Tibial artery (tissue), 4 donors: ENCODE measurements at regions not wholly inside any gene's neighbourhood (a gene's known extent, or its start where the extent isn't known, plus 50 kb on each side); places are given as distances from the start of the nearest gene placed in this dataset.

Experiments used
- DNase-seq, 2 donors: peaks; one replicate each; pipeline ENCODE4 v3.0.0-alpha.2; 2019
- H3K27ac ChIP-seq, 2 donors: fragments of 200-600 bp; sonication (generic) in 1 of 2; 1 replicate in 1 of 2; 2 replicates in 1 of 2; pipeline ENCODE4 v1.5.1; 2018 to 2019; ENCODE audit warnings: mild to moderate bottlenecking in 1 of 2
- H3K27me3 ChIP-seq, 2 donors: fragments of 200-600 bp; sonication (generic) in 1 of 2; one replicate each; pipeline versions ENCODE4 v1.5.1 to v1.6.0; 2016 to 2019
- H3K36me3 ChIP-seq, 3 donors: fragments of 200-600 bp; sonication (generic) in 2 of 3; one replicate each; pipeline ENCODE4 v1.5.1; 2016 to 2019; ENCODE audit warnings: mild to moderate bottlenecking in 2 of 3
- H3K4me1 ChIP-seq, 4 donors: fragments of 200-600 bp; sonication (generic) in 2 of 4; 1 replicate in 3 of 4; 2 replicates in 1 of 4; pipeline ENCODE4 v1.5.1; 2016 to 2019
- H3K4me3 ChIP-seq, 2 donors: fragments of 200-600 bp; sonication (generic) in 1 of 2; 1 replicate in 1 of 2; 2 replicates in 1 of 2; pipeline ENCODE4 v1.5.1; 2018 to 2019; ENCODE audit warnings: mild to moderate bottlenecking in 2 of 2
- H3K9me3 ChIP-seq, 3 donors: fragments of 200-600 bp; sonication (generic) in 1 of 3; one replicate each; pipeline ENCODE4 v1.5.1; 2016 to 2019
- CTCF ChIP-seq, 2 experiments: fragments of 200-600 bp in 1 of 2; fragments of 450-650 bp in 1 of 2; IDR thresholded peaks; one replicate each; pipeline ENCODE4 v1.5.1; 2017 to 2019; ENCODE audit warnings: antibody characterized with exemption in 2 of 2, mild to moderate bottlenecking in 1 of 2, moderate library complexity in 1 of 2
- intact Hi-C: fragments of 100-400 bp; cut with DNase I; formaldehyde crosslinking; loops from one replicate; pipeline ENCODE4 v1.15.0; 2023; ENCODE audit warnings: low total_unique reads

GRCh38 chr1:14539953-14540563, 58.4 kb upstream of the KAZN start:
- Histone ChIP-seq H3K36me3 (no peaks in the 10 kb centered on the region), H3K4me1 (no peaks in the 10 kb centered on the region), H3K9me3 (no peaks in the 10 kb centered on the region), H3K27ac (no peak overlapping the region), H3K27me3 (peaks cover 0 to 19% of the 10 kb centered on the region in 2 donors), H3K4me3 (no peak overlapping the region)
- intact Hi-C loops, result no loop called here
- DNase-seq, result no peak
- no peak for TF ChIP-seq CTCF (IDR thresholded peaks at IDR 0.05)

- H3K4me1 ChIP-seq, result no peaks in the 10 kb centered on the region
- no peak overlapping the region for H3K4me3 ChIP-seq
- H3K36me3 ChIP-seq, result no peaks in the 10 kb centered on the region
- DNase-seq, result no peak
- TF ChIP-seq CTCF (IDR thresholded peaks at IDR 0.05), result no peak
- no peak overlapping the region for H3K27ac ChIP-seq
- peaks cover 0 to 27% of the 10 kb centered on the region in 2 donors for H3K27me3 ChIP-seq
- intact Hi-C loops, result no loop called here
- H3K9me3 ChIP-seq, result no peaks in the 10 kb centered on the region
Measured at GRCh38 chr1:14541348-14541747, 57.1 kb upstream of the KAZN start.

GRCh38 chr1:14543191-14543840, 55.2 kb upstream of the KAZN start:
- Histone ChIP-seq H3K27ac (no peak overlapping the region), H3K36me3 (no peaks in the 10 kb centered on the region), H3K4me1 (no peaks in the 10 kb centered on the region), H3K9me3 (no peaks in the 10 kb centered on the region), H3K27me3 (peaks cover 0 to 27% of the 10 kb centered on the region in 2 donors), H3K4me3 (no peak overlapping the region)
- intact Hi-C loops, result no loop called here
- TF ChIP-seq CTCF (IDR thresholded peaks at IDR 0.05), result no peak
- DNase-seq, result no peak

GRCh38 chr1:14544319-14544718, 54.2 kb upstream of the KAZN start:
- Histone ChIP-seq H3K27ac (no peak overlapping the region), H3K4me1 (no peaks in the 10 kb centered on the region), H3K9me3 (no peaks in the 10 kb centered on the region), H3K36me3 (no peaks in the 10 kb centered on the region), H3K27me3 (peaks cover 0 to 24% of the 10 kb centered on the region in 2 donors), H3K4me3 (no peak overlapping the region)
- intact Hi-C loops, result no loop called here
- no peak for TF ChIP-seq CTCF (IDR thresholded peaks at IDR 0.05)
- DNase-seq, result no peak

- no peak overlapping the region for H3K27ac ChIP-seq
- no peaks in the 10 kb centered on the region for H3K36me3 ChIP-seq
- no peaks in the 10 kb centered on the region for H3K9me3 ChIP-seq
- no peak overlapping the region for H3K4me3 ChIP-seq
- no peaks in the 10 kb centered on the region for H3K4me1 ChIP-seq
- intact Hi-C loops, result no loop called here
- no peak for TF ChIP-seq CTCF (IDR thresholded peaks at IDR 0.05)
- H3K27me3 ChIP-seq, result peaks cover 0 to 24% of the 10 kb centered on the region in 2 donors
- no peak for DNase-seq
Measured at GRCh38 chr1:14545422-14546025, 53.0 kb upstream of the KAZN start.
